ENCODE measurements at regions not wholly inside any gene's neighbourhood (a gene's known extent, or its start where the extent isn't known, plus 50 kb on each side); places are given as distances from the start of the nearest gene placed in this dataset.

DNA sequence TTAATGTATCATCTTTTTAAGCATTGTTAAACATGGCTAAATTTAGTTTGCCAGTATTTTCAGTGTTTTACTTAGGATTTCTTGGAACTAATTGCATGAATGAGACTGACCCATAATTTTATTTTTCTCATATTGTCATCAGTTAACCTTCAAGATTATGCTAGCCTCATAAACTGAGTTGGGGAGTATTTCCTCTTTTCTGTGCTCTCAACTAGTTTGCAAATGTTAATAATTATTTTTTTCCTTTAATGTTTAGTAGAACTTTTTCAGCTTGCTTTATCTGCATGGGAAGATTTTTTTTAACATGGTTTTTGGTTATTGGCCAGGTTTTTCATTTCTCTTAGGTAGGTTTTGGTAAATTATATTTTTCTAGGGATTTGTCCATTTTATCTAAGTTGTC is 235.4 kb upstream of the SESN3 start:
- DNase-seq (ENCODE audit: low read depth, low spot score): no peak
- H3K4me3 ChIP-seq: no peak overlapping the region
- no peak for TF ChIP-seq POLR2AphosphoS5 (IDR thresholded peaks at IDR 0.05; ENCODE audit: borderline replicate concordance, low read depth, low read length)
- no peak for TF ChIP-seq EZH2 (IDR thresholded peaks at IDR 0.05)
- TF ChIP-seq FOXP2 (optimal IDR thresholded peaks at IDR 0.05; ENCODE audit: control extremely low read depth, extremely low read length, insufficient read depth): no peak
- no peaks in the 10 kb centered on the region for H3K36me3 ChIP-seq (ENCODE audit: insufficient read depth, low read length)
- no peaks in the 10 kb centered on the region for H3K9me3 ChIP-seq (ENCODE audit: low read depth, low read length)
- H3K9ac ChIP-seq (ENCODE audit: insufficient read length): no peak overlapping the region
- no peak overlapping the region for H3K27ac ChIP-seq

DNA sequence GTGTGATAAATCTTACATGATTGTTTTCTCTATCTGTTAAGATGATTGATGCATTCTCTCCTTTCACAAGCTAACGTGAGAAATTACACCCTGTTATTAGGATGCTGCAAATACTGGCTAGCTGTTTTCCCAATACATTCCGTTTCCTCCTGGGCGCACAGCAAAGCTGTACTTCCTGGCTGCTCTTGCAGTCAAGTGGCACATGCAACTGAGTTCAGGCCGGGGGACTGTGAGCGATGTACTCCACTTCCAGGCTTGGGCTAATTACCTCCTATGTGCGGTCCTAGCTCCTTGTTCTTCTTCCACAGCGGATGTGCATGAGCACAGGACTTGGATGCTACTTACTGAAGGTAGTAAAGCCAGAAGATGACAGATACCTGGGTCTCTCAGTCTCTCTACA is 234.9 kb upstream of the SESN3 start:
- Histone ChIP-seq H3K36me3 (ENCODE audit: insufficient read depth, low read length) (no peaks in the 10 kb centered on the region), H3K27ac (no peak overlapping the region), H3K4me3 (no peak overlapping the region), H3K9ac (ENCODE audit: insufficient read length) (no peak overlapping the region), H3K9me3 (ENCODE audit: low read depth, low read length) (no peaks in the 10 kb centered on the region)
- TF ChIP-seq EZH2 (IDR thresholded peaks at IDR 0.05) (no peak), POLR2AphosphoS5 (IDR thresholded peaks at IDR 0.05; ENCODE audit: borderline replicate concordance, low read depth, low read length) (no peak), FOXP2 (optimal IDR thresholded peaks at IDR 0.05; ENCODE audit: control extremely low read depth, extremely low read length, insufficient read depth) (no peak)
- no peak for DNase-seq (ENCODE audit: low read depth, low spot score)

DNA sequence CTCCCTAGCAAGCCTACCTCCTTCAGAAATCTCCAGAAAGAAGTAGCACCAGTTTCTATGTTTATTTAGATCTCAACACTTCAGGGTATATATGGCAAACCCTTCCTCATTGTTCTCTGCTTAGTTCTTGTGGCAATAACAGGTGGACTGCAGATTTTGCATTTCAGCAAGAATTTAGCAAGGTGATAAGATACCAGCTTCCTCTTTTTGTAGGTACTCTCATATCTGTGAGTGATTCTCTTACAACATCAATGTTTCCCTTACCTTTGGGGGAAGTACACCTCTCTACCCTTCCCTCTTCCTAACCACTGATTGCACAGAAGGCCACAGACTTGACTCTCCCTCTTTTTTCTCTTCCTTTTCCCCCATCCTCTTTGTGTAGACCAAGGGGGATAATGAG is 230.9 kb upstream of the SESN3 start:
- no peaks in the 10 kb centered on the region for H3K9me3 ChIP-seq (ENCODE audit: low read depth, low read length)
- DNase-seq (ENCODE audit: low read depth, low spot score): no peak
- H3K36me3 ChIP-seq (ENCODE audit: insufficient read depth, low read length): no peaks in the 10 kb centered on the region
- H3K27ac ChIP-seq: no peak overlapping the region
- TF ChIP-seq POLR2AphosphoS5 (IDR thresholded peaks at IDR 0.05; ENCODE audit: borderline replicate concordance, low read depth, low read length) (no peak), FOXP2 (optimal IDR thresholded peaks at IDR 0.05; ENCODE audit: control extremely low read depth, extremely low read length, insufficient read depth) (no peak), EZH2 (IDR thresholded peaks at IDR 0.05) (no peak)
- no peak overlapping the region for H3K9ac ChIP-seq (ENCODE audit: insufficient read length)
- no peak overlapping the region for H3K4me3 ChIP-seq

DNA sequence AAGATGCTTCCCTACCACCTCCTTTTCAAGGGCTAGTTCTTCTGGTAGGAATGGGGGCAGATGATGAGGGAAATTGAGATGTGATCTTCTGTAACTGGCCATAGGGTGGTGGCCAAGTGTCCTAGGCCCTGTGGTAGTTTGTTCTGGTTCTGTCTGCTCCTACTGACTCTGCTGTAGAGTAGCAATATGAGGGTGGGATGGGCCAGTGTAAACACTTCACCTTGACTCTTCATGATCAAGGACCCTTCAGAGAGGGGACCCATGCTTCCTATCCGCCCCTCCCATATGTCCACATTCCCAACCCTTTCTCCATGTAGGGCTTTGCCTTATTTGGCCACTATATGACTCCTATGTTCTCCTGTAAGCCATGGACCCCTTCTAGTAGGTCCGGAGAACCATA is 230.3 kb upstream of the SESN3 start:
- Histone ChIP-seq H3K9ac (ENCODE audit: insufficient read length) (no peak overlapping the region), H3K27ac (no peak overlapping the region), H3K4me3 (no peak overlapping the region), H3K9me3 (ENCODE audit: low read depth, low read length) (no peaks in the 10 kb centered on the region), H3K36me3 (ENCODE audit: insufficient read depth, low read length) (no peaks in the 10 kb centered on the region)
- no peak for TF ChIP-seq FOXP2 (optimal IDR thresholded peaks at IDR 0.05; ENCODE audit: control extremely low read depth, extremely low read length, insufficient read depth)
- no peak for TF ChIP-seq POLR2AphosphoS5 (IDR thresholded peaks at IDR 0.05; ENCODE audit: borderline replicate concordance, low read depth, low read length)
- no peak for TF ChIP-seq EZH2 (IDR thresholded peaks at IDR 0.05)
- DNase-seq (ENCODE audit: low read depth, low spot score): no peak

DNA sequence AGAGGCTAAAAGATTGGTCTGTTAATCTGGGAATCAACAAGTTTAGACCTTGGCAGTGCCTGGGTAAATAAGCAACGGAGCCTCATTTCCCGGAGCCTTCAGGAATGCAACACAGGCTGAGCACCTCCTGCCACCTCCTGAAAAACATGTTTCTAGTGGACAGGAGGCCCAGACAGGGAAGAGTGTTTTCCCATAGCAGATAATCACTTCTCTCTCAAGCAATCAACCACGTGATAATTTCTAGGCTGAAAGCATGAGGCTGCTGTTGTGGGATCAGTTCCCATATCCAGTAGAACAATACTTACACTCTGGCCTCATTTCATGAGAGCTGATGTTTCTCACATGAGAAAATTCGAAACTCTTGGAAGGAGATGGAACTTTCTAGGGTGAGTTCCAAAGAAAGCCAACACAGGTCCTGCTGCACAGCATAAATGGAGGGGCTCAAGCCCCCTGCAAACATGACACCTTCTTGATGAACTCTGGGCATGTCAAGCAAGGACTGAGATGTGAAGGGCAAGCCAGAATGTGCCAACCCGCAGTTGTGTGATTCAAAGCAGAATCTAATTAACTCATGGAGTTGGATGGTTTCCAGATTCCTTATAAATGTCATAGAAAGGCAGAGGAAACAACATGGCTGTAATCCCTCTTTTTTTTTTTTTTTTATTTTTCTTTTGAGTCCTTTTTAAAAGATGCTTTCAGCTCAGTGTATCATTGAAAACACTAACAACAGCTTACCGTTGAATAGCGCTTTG is 228.5 kb upstream of the SESN3 start:
- no peaks in the 10 kb centered on the region for H3K9me3 ChIP-seq (ENCODE audit: low read depth, low read length)
- no peak overlapping the region for H3K27ac ChIP-seq
- no peak for DNase-seq (ENCODE audit: low read depth, low spot score)
- H3K9ac ChIP-seq (ENCODE audit: insufficient read length): no peak overlapping the region
- no peak for TF ChIP-seq FOXP2 (optimal IDR thresholded peaks at IDR 0.05; ENCODE audit: control extremely low read depth, extremely low read length, insufficient read depth)
- TF ChIP-seq POLR2AphosphoS5 (IDR thresholded peaks at IDR 0.05; ENCODE audit: borderline replicate concordance, low read depth, low read length): no peak
- TF ChIP-seq EZH2 (IDR thresholded peaks at IDR 0.05): no peak
- H3K4me3 ChIP-seq: no peak overlapping the region
- H3K36me3 ChIP-seq (ENCODE audit: insufficient read depth, low read length): no peaks in the 10 kb centered on the region

DNA sequence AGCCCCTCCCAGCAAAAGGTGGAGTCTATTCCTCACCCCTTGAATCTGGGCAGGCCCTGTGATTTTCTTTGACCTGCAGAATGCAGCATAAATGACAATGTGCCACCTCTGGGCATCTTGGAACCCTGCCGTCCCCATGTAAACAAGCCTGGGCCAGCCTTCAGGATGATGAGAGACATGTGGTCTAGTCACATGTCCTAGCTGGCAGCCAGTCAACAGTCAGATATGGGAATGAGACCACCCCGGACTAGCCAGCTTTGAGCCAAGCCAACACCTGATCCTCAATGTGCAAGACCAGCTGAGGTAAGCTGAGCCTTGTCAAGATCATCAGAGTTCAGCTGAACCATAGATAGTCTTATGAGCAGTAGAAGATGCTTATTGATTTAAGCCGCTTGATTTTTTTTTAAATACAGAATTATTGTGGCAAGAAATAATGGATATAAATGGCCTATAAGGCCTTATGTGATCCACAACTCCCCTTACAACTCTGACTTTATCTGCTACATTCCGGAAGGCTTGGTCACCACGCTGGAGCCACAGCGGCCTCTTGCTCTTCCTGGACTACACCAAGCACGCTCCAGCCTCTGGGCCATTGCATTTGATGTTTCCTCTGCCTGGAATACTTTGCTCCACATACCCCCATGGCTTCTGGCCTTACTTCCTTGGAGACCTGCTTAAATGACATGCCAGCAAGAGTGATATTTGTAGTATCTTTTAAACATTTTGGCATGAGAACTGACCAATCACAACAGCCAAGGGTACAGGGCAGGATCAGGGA is 225.9 kb upstream of the SESN3 start:
- H3K36me3 ChIP-seq (ENCODE audit: insufficient read depth, low read length): no peaks in the 10 kb centered on the region
- no peak overlapping the region for H3K27ac ChIP-seq
- TF ChIP-seq FOXP2 (optimal IDR thresholded peaks at IDR 0.05; ENCODE audit: control extremely low read depth, extremely low read length, insufficient read depth) (no peak), EZH2 (IDR thresholded peaks at IDR 0.05) (no peak), POLR2AphosphoS5 (IDR thresholded peaks at IDR 0.05; ENCODE audit: borderline replicate concordance, low read depth, low read length) (no peak)
- no peak overlapping the region for H3K9ac ChIP-seq (ENCODE audit: insufficient read length)
- H3K4me3 ChIP-seq: no peak overlapping the region
- H3K9me3 ChIP-seq (ENCODE audit: low read depth, low read length): no peaks in the 10 kb centered on the region
- DNase-seq (ENCODE audit: low read depth, low spot score): no peak

DNA sequence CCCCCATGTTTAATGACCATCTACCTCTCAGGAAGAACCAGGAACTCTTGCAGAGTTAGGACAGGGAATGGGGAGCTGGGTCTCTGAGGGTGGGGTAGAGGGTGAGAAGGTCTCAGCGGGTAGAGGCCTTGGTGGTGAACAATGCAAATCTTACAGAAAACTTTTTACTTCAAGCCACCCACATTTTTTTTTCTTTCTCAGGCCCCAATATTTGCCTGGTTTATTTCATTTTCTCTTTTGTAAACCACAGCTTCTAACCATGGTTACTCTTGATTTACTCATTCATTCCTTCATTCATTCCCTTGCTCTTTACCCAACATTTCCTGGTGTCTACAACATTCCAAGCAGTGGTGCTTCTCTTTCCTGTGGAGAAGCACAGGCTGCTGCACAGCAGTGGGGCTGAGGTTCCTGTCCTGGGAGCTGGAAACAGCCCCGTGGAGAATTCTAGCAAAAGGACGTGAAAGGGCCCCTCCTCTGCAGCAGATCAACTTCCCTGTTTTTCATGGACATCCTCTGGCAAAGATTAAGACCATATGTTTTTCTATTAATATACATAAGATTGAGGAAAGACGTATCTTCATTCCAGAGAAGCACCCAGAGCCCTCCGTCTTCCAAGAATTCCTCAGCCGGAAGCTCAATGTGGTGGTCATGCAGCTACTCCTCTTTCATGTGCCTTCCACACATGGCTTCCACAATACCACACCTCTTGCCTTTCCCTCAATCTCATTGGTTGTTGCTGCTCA is 224.4 kb upstream of the SESN3 start:
- H3K9ac ChIP-seq (ENCODE audit: insufficient read length): no peak overlapping the region
- TF ChIP-seq FOXP2 (optimal IDR thresholded peaks at IDR 0.05; ENCODE audit: control extremely low read depth, extremely low read length, insufficient read depth) (no peak), EZH2 (IDR thresholded peaks at IDR 0.05) (no peak)
- H3K4me3 ChIP-seq: no peak overlapping the region
- no peak overlapping the region for H3K27ac ChIP-seq
- no peaks in the 10 kb centered on the region for H3K9me3 ChIP-seq (ENCODE audit: low read depth, low read length)
- no peaks in the 10 kb centered on the region for H3K36me3 ChIP-seq (ENCODE audit: insufficient read depth, low read length)
- DNase-seq (ENCODE audit: low read depth, low spot score): no peak

DNA sequence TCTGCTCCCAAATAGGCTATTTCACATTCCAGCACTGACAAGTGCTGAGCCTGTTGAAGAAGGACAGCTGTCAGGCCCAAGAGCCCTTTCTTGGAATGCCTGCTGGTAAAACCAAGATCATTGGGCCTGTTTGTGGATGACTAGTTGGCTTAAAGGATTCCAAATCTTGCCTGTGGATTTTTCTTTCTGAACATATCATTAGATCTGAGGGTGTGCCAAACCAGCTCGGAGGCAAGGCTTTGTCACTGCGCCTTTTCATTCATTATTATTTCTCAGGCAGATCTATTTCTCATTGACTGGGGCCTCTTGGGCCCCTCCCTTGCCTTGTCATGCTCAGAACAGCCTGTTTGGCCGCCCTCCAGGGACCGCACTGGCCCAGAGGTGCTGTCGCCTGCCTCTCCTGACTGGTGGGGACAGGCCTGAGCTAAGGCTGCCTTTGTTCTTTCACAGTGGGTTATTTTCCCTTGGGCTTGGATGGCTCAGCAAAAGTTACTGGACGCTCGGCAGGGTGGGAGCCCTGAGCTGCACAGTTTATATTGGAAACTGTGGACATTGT is 222.7 kb upstream of the SESN3 start:
- no peaks in the 10 kb centered on the region for H3K9me3 ChIP-seq (ENCODE audit: low read depth, low read length)
- H3K36me3 ChIP-seq (ENCODE audit: insufficient read depth, low read length): no peaks in the 10 kb centered on the region
- TF ChIP-seq POLR2AphosphoS5 (IDR thresholded peaks at IDR 0.05; ENCODE audit: borderline replicate concordance, low read depth, low read length) (no peak), EZH2 (IDR thresholded peaks at IDR 0.05) (no peak), FOXP2 (optimal IDR thresholded peaks at IDR 0.05; ENCODE audit: control extremely low read depth, extremely low read length, insufficient read depth) (no peak)
- H3K9ac ChIP-seq (ENCODE audit: insufficient read length): no peak overlapping the region
- no peak overlapping the region for H3K4me3 ChIP-seq
- no peak for DNase-seq (ENCODE audit: low read depth, low spot score)
- no peak overlapping the region for H3K27ac ChIP-seq

All from SK-N-MC (cell line).